GM04503 (cell line): ENCODE measurements at regions not wholly inside any gene's neighbourhood (a gene's known extent, or its start where the extent isn't known, plus 50 kb on each side); places are given as distances from the start of the nearest gene placed in this dataset.

Source experiments
- DNase-seq: peaks from one replicate; pipeline ENCODE4 v3.0.0-alpha.2; 2012; ENCODE audit warnings: low read depth

DNA sequence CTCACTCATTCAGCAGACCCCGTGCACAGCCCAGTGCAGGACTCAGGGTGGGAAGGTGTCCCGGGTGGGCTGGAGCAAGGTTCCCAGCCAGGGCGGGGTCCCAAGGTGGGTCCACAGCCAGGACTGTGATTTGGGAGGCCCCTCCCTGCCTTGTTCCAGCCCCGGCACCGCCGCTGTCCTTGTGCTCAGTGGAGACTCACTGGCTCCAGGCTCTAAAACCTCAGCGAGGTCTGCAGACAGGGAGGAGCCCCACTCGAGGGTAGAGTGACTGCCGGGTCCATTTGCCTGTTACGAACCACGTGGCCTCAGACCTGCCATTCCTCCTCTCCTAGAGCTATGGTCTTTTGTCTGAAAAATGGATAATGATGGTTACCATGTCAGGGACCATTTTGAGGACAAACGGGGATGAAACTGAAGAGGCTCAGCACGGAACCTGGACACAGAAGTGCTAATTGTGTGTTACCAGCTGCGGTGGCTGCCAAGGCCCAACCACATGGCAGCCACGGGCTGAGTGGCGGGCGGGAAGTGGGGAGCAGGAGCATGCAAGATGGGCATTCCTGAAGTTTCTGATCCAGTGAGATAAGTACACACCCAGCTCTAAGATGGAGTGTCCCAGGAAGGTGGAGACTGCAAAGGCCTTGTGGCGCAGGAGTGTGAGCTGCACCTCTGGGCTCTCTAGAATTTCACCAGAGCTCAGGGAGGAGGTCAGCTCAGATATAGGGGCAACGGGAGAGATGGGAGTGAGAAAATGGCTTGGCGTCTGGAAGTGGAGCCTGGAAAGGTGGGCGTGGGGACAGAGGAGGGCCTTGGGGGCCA is 317.6 kb downstream of the SEC14L1 start:
- DNase-seq = no peak

DNA sequence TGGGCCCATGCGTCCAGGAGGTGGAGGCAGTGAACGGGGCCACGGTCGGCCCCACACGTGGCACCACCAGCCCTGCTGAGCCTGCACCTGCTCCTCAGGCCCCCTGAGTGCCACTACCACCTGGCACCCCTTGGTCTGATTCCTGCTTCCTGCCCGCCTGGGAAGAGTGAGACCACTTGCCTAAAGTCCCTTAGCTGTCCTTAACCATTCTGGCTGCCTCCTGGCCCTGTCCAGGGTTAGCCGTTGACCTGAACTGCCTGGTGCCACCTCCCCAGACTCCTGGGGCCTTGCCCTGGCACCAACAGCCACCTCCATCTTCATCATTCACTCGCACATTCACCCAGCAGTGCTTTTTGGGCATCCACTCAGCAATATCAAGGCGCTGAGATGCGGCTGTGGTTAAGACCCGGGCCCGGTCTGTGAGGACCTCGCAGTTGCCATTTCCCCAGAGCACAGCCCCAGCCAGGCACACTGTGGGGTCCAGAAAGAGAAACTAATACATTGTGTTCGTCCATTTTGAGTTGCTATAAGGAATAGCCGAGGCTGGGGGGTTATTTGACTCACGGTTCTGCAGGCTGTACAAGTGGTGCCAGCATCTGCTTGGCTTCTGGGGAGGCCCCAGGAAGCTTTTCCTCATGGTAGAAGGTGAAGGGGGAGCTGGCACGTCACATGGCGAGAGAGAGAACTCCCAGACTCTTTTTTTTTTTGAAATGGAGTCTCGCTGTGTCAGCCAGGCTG is 318.4 kb downstream of the SEC14L1 start:
- no peak for DNase-seq

DNA sequence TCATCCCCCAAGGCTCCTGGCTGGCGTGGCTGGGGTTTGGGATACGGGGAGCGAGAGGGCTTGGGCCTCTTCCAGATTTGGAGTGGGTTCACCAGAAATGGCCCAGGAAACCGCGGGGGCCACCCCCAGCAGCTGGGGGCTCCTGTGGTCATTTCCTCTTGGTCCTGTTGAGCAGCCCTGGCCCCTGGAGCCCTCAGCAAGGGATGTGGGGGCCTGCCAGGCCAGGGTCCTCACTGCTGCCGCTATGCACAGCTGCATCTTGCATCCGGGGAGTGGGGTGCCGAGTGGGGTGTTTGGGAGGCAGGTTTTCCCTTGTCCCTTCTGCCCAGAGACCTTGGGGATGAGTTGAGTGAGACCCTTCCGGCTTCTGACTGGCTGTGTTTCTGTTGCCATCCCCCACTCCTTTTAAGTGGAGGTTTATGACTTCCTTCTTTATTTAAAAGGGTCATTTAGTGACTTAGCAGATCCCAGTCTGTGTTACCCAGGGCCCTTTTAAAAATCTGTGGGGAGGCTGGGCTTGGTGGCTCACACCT is 319.8 kb downstream of the SEC14L1 start:
- DNase-seq = no peak

DNA sequence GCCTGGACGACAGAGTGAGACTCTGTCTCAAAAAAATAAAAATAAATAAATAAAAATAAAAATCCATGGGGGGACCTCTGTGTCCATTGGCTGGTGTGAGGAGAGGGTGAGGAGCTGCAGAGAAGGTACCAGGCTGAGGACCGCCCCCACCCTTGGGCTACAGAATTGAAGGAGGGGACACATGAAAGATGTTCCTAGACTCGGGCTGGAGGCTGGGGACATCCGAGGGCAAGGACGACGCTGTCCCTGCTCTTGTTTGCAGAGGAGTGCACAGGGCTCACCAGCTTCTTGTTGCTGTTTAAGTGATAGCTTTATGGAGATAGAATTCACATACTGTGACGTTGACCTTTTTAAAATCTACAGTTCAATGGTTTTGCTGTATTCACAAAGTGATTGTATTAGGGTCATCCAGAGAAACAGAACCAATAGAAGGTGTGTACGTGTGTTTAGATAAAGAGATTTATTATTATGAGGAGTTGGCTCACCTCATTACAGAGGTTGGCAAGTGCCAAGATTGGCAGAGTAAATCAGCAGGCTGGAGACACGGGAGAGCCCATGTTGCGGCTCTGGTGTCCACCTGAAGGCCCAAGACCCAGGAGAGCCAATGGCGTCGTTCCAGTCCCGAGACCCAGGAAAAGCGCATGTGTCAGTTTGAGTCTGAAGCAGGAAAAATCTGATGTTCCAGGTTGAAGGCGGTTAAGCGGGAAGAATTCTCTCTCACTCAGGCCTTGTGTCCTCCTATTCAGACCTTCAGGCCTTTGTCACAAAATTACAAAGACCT is 320.7 kb downstream of the SEC14L1 start:
- no peak for DNase-seq

DNA sequence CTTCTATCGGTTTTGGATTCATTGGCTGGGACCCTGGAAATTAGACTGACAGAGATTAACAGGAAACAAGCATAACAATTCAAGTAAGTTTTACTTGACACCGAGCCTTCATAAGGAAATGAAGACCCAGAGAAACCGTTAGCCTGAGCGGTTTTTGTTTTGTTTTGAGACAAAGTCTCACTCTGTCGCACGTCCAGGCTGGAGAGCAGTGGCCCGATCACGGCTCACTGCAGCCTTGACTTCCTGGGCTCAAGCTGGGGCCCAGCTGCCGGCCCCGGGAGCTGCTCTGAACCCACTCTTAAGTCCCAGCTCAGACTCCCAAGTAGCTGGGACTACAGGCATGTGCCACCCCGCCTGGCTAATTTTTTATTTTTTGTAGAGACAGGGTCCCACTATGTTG is 321.3 kb downstream of the SEC14L1 start:
- no peak for DNase-seq

DNA sequence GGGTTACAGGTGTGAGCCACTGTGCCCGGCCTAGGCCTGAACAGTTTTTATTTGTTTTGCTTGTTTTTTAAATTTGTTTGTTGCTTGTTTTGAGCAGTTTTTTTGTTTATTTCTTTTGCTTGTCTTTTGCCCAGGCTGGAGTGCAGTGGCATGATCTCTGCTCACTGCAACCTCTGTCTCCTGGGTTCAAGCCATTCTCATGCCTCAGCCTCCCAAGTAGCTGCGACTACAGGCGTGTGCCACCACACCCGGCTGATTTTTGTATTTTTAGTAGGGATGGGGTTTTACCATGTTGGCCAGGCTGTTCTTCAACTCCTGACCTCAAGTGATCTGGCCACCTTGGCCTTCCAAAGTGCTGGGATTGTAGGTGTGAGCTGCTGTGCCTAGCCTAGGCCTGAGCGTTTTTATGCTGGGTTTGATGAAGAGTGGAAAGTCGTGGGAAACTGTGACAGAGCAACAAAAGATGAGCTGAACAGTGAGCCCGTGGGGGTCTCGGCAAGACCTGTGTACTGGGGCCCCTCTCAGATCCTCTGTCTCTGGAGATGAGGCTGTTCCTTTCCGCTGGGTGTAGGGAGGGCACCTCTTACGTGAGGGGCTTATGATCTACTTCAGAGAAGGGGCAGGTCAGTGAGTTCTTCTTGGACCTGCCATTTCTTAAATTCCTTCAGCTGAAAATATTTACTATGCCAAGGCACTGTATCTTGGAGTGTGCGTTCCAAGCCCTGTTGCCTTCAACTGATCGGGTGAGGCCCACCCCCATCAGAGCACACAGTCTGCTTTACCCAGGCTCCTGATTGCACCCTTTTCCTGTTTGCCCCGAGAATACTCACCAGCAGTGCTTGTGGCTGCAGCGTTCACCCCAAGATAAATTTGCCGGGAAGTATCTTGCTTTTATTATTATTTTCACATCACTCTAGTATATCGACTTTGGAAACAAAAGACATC is 322.1 kb downstream of the SEC14L1 start:
- no peak for DNase-seq

DNA sequence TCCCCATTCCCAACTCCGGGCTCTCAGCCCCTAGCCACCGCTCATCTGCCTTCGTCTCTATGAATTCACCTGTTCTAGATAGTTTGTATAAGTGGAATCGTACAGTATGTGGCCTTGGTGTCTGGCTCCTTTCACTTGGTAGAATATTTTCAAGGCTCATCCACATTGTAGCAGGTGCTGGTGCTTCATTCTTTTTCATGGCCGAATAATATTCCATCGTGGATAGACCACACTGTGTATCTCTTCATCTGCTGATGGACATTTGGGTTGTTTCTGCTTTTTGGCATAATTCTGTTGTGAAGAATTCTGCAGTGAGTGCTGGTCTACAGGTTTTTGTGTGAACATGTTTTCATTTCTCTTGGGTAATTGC is 324.2 kb downstream of the SEC14L1 start:
- no peak for DNase-seq

DNA sequence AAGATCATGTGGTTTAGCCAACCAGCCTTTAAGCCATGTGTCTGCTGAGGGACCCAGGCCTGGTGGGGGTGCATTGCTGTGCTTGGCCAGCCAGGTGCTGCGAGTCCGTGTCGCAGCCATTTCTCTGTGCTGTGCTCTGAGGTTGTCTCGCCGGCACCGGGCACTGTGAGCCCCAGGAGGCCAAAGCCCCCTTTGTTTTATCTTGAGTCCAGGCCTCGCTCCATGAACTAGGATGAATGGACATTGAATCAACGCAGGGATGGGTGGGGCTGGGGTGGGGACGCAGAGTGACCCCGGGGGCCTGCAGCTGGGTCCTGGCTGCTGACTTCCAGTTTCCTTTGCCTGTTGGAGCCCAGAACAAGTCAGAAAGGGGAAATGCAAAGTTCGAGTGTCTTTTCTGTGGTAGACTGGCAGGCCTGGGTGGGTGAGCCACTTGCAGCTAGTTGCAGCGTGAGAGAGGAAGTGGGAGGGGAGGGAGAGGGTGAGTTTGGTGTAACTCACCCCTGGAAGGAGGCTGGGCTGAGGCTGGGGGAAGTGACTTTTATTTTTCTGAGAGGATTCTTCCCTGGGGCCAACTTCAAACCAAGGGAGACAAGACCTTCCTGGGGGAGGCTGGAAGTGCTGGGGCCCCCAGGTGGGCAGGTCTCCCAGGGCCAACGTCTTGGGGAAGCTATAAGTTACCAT is 324.7 kb downstream of the SEC14L1 start:
- DNase-seq = no peak

DNA sequence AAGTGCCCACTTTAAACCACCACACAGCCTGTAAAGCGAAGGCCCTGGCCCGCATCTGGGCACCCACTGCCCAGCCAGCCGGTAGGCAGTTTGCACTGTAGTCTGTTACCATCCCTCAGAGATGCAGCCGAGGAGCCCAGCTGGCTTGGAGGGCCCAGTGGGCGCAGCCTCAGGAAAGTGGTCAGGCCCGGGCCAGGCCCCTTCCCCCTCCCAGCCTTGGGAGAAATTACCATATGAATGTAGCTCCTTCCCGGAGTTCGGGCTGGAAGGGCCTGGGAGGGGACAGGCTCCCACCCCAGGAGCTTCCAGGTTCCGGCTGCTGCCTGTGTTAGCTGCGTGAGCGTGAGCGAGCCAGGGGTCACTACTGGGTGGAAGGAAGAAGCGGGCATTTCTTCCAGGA is 325.4 kb downstream of the SEC14L1 start:
- no peak for DNase-seq

DNA sequence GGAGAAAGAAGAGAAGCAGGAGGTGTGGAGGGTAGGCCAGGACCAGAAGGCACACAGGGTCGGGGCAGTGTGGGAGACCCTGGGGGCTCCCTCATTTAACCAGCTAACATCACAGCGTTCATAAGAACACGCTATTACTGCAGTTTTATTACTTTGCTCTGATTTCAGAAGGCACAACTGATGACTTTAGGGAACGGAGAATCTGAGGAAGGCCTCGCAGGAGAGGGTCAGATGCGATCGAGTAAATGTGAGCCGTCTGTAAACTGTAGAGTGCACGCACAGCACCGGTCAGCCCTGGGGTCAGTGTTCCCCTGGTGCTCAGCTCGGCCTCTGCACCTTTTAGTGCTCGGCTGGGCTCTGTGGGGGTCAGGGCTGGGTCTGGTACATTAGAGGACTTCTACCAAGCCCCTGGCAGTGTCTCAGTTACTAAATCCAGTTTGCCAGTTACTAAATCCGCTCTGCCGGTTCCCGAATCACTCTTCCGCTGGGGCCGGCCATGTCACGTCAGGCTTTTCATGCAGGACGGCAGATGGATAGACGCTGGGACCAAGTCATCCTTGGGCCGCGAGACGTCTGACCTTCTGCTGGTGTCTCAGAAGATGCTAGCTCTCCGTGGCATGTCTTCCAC is 325.9 kb downstream of the SEC14L1 start:
- DNase-seq = no peak

DNA sequence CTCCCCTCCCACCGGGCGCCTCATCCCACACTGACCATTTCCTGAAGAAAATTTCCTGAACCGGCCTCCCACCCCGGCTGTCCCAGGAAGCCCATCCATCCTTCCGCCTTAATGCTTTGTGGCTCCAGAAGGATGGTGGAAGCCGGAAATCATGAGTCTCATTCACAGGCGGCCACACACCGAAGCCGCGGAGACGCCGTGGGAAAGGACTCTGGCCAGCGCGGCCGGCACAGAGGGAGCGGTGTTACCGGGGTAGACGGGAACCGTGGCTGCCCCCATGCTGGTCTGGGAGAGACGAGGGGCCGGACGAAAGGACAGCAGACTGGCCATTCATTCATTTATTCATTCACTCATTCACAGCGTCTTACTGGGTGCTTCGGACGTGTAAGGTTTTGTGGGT is 326.8 kb downstream of the SEC14L1 start:
- DNase-seq = no peak

DNA sequence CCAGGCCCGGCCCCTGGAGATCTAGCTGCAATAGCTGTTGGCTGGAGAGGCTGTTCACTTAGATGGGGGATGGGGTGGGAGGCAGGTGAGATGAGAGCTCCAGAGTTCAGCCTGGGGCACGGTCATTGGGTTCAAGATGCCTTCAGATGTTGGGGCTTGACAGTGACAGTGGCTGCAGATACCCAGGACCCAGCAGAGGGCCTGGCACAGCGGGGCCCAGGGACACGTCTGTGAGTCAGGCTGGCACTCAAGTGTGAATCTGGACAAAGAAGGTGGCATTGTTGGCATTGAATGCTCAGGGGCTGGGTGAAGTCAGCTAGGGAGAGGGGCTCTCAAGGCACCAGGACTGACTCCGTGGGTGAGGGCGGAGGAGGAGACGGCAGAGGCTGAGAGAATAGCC is 328.1 kb downstream of the SEC14L1 start:
- no peak for DNase-seq

DNA sequence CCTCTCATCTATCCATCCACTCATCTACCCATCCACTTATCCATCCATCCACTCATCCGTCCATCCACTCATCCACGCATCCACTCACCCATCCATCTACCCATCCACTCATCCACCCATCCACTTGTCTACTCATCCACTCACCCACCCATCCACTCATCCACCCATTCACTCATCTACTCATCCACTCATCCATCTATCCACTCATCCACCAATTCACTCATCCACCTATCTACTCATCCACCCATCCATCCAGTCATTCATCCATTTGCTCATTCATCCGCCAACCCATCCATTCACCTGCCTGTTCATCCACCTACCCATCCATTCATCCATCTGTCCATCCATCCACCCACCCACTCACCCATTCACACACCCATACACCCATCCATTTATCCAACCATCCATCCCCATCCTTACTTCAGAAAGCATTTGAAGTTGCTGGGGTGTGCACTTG is 329.6 kb downstream of the SEC14L1 start:
- no peak for DNase-seq

DNA sequence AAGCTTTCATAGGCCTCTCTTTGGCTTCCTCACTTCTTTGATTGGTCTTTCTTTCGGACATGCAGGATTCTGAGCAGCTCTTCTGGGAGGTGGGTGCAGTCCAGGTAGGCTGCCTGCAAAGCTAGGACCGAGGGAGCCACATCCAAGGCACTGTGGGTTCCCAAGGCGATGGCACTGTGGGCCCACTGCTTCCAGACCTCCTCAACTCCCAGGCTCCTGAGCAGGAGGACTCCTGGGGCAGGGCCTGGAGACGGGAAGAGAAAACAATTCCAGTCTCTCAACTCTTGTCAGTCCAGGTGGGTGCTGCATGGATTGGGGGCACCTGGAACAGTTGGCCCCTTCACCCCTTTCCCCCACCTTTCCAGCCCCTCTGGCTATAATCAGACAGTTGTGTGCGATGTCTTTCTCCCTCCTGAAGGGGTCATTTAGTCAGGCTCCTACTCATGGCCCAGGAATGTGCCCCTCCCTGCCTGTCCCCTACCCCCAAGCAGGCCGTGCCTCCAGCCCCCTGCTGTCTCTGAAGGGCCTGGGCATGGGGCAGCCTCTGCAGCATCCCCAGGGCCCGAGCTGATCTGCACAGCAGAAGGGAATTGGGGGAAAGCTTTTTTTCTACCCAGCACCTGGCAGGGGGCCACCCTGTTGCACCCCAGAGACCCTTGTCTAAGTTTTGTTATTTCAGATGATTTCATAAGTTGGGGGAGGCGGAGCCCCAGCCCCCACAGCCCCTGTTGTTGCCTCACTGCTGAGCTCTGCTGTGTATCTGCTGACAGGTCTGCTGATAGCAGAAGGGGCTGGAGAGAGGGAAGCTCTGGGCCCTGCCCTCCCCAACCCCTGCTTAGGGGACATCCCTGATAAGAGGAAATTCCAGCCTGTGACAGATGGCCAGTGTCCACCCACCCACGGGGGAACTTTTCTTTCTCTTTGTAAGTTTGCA is 330.3 kb downstream of the SEC14L1 start:
- no peak for DNase-seq

DNA sequence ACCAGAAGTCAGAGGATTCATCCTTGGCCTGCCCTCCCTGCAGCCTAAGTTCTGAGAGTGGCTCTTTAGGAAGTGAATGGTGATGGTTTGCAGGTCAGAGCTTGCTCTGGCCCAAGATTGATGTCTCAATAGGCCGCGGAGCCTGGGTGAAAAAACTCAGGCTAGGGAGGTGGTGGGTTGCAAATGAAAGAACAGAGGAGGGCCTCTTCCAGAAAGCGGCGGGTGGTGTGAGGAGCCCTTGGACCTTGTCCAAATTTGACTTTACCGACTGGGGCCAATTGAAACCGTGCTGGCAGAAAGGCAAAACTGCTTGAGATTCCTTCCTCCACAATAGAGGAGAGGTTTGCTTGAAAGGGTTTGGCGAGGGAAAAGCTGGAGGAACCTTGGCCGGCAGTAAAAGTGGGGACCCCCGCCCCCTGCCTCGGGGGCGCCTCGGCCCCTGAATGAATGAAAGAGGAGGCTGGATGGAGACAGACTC is 331.3 kb downstream of the SEC14L1 start:
- DNase-seq = no peak

DNA sequence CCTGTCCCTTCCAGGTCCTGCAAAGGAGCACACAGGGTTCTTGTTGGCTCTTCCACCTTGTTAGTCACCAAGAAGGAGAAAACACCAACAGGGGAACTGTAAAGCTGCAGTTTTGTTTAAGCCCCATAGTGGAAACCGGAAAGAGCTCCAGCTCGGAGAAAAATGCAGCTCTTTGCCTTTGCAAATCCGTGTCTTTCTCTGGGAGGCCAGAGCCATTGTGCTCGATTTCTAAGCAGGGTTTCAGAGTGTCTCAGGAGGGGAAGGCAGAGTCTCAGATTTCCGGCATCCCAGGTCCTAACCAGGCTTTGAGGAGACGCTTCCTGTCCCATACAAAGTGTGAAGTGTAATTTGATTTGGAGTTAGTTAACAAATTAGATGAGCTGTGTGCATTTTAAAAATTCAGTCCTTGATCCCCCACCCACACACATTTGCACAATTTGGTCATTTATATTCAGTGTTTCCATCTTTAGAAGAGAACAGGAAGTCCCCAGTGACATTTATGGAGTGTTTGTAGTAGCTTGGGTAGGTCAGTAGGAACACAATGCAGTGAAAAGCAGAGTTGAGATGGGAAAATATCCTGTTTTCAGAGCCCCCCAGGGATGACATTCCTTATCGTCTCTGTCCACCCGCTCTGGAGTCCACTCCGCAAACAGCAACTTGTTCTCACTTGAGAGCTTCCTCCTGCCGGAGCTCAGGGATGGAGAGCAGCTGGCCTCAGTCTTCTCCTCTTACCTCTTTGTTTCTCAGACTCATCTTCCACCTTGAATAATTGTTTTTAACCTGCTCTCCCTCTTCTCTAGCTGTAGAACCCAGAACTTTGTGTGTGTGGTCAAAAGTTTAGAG is 331.9 kb downstream of the SEC14L1 start:
- no peak for DNase-seq

DNA sequence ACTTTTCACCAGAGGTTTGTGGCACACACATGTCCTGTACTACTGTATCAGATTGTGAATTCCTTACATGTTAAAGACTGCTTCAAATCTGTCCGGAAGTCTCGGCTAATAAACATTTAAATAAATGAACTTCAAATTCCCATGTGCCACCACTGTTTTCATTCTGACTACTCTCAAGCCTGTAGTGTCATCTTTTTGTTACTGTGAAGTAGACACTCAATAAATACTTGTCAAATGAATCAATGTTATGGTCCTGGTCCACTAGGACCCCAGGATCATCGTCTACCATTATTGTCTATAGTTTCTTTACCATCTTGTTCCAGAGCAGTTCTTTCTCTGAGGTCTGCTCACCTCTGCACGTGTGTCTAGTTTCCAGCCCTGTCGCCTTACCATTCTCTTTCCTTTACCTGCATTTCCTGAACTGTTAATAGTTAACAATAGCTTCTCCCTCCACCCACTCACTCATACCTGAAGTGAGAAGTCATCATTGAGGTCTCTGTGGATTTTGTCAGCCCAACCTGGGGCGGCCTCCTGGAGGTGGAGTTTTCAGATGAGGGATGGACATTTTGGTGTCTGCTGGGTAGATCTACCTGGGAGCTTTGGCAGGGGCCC is 333.0 kb downstream of the SEC14L1 start:
- DNase-seq = no peak
